ENCODE measurements at regions not wholly inside any gene's neighbourhood (a gene's known extent, or its start where the extent isn't known, plus 50 kb on each side); places are given as distances from the start of the nearest gene placed in this dataset.

GRCh38 chr2:116645155-116645554 lies 1169.3 kb upstream of the DDX18 start:
- no peak for DNase-seq

GRCh38 chr2:116668691-116669090 lies 1145.8 kb upstream of the DDX18 start:
- no peak for DNase-seq

- DNase-seq = no peak
Observed at GRCh38 chr2:116669782-116670181, 1144.7 kb upstream of the DDX18 start.

- no peak for DNase-seq
Observed at GRCh38 chr2:116674188-116674587, 1140.3 kb upstream of the DDX18 start.

DNA sequence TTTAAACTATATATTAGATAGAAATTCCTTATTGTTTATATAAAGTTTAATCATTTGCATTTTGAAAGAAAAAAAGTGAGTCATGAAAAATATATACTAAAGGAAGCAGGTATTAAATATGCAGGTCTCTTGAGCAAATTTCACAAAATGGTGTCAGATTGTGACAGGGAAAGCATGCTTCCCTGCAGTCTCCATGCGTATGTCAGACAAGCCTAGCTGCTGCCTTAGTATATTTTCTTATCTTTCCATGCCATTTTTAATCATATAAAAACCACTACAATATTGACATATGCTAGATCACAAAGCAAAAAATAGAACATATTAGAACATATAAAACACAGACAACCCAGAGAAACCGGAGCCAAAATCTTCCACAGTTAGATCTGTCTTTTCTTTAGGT lies 1137.7 kb upstream of the DDX18 start:
- DNase-seq = no peak

GRCh38 chr2:116680256-116680936 lies 1134.1 kb upstream of the DDX18 start:
- DNase-seq = no peak

- DNase-seq = no peak
Observed at GRCh38 chr2:116687371-116687770, 1127.1 kb upstream of the DDX18 start.

DNA sequence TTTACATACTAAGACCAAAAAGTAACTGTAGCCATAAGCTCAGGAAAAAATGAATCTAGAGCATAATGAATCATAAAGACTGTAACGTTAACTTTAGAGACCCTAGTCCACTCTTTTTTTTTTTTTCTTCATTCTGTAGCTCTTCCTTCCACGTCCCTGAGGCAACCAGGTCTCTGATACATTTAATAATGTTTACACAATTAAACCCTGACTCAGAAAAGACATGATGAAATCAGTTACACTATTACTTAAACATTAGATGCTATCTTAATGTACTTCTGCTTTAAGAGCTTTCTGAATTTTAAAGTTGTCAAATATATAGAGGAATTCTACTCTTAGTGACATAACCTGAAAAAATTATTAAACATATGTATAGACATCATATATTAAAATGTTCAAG lies 1121.5 kb upstream of the DDX18 start:
- no peak for DNase-seq

DNA sequence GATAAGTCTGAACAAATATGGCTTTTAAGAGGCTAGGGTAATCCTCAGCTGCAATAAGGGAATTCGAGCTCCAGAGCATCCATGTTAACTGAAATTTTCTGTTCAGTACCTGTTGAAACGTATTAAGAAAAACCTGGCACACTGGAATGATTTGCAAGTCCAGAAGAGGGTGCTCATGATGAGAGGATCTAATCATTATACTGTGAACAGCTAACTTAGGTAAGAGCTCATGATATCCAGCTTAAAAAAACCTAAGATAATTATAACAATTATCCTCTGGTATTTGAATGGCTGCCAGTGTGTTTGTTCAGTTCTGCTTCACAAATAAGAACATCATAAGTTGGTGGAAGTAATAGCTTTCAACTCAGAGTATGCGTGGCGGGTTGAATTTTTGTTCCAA lies 1118.3 kb upstream of the DDX18 start:
- no peak for DNase-seq

DNA sequence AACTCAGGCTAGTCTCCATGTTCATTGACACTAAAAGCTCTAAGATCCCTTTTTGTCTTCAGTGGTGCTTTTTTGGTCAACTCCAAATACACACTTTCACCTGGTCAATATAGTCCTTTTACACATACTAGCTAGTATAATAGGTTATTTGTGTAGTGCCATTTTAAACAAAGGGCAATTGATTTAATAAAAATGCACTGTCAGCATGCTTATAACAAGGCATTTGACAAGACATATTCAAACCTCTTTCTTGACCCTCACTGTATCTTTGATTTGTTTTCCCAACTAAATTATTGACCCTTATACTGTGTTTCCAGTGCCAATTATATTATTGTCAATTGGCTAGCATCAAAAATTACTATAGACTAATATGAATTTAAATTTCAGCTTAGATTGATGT lies 1117.6 kb upstream of the DDX18 start:
- no peak for DNase-seq

DNA sequence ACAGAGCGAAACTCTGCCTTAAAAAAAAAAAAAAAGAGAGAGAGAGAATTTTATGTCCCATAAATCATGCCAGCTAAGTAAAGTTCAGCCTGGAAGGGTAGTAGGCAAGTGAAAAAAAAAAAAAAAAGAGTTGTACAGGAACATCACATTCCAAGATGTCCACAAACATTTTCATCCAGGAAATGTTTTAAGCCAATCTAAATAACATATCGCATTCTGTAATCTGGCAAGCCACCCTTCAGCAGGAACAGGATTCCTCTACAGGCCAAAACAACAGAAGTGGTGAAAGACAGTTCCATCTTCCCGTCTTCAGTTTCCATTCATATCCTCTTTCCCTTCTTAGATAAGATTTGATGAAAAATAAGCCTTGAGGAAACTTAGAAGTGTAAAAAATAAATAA lies 1108.1 kb upstream of the DDX18 start:
- DNase-seq = no peak

DNA sequence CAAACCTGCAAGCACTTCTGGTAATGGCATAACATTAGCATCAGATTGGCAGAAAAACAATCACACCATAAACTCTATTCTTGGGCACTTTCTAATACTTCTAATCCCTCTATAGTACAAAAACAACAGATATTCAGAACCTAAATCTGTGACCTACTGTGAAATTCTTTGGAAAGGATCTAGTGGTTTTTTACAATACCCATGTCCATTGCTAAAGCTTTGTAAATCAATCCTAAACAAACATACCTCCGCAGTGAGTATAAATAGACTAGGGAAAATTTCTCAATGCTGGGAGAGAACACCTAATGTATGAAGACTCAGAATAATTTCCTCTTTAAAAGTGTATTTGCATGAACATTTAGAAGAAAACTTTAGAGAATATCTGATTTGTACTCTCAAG lies 1098.5 kb upstream of the DDX18 start:
- no peak for DNase-seq

- DNase-seq = no peak
Observed at GRCh38 chr2:116716444-116716843, 1098.0 kb upstream of the DDX18 start.

- no peak for DNase-seq
Observed at GRCh38 chr2:116717832-116718231, 1096.7 kb upstream of the DDX18 start.

- no peak for DNase-seq
Observed at GRCh38 chr2:116718451-116718850, 1096.0 kb upstream of the DDX18 start.

DNA sequence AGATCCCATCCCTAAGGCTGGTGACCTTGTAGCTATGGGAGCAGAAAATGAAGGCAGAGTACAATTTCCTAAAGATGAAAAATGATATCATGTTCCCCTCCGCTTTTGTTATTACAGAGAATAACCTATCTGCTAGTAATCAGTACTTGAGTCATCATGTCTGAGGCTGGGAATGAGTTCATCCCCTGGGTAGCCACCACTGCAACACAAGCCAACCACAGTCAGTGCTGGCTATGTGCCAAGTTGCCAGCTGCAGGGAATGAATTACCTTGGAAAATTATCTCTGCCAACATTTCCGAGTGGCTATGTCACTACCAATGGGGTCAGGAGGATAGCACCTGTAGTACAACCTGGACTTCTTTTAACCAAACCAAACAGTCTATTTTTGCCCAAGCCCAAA lies 1094.7 kb upstream of the DDX18 start:
- no peak for DNase-seq

GRCh38 chr2:116724550-116724949 lies 1089.9 kb upstream of the DDX18 start:
- DNase-seq = no peak

- no peak for DNase-seq
Observed at GRCh38 chr2:116732322-116732721, 1082.2 kb upstream of the DDX18 start.

DNA sequence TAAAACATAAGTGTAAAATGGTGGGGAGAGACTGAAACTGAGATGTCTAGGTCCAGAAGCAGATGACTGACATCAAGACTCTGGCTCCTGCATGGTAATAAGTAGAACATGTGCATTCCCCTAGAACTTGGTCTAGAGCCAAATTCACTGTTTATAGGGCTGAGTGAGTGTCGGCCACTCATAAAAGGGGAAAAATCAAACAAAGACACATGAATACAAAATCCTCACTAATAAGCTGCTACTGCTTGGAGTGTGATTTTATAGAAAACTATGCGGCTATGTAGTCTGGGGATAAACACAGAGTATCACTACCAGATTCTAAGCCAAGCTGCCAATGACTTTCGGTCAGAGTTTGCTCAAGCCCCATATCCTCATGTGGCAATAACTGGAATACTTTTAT lies 1080.8 kb upstream of the DDX18 start:
- DNase-seq = no peak

DNA sequence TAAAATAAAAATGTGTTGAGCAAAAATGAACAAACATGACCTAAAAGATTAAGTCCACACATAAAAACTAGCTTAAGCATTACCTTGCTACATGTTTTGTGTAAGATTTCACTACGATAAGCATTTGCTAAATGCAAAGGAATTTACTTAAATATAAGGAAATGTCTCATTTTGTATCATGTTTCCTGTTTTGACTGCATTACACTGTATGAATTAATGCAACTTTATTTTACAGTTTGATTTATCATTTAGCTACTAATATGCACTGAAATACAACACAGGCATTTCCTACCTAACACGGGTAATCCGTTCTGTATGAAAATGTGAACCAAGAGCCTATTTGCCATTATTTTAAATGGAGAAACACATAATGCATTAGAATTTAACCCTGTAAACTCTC lies 1076.5 kb upstream of the DDX18 start:
- DNase-seq = no peak

- DNase-seq = no peak
Observed at GRCh38 chr2:116747103-116747502, 1067.4 kb upstream of the DDX18 start.

GRCh38 chr2:116749994-116750393 lies 1064.5 kb upstream of the DDX18 start:
- DNase-seq = no peak

GRCh38 chr2:116754381-116755101 lies 1060.0 kb upstream of the DDX18 start:
- no peak for DNase-seq

GRCh38 chr2:116761864-116762263 lies 1052.6 kb upstream of the DDX18 start:
- DNase-seq = no peak

DNA sequence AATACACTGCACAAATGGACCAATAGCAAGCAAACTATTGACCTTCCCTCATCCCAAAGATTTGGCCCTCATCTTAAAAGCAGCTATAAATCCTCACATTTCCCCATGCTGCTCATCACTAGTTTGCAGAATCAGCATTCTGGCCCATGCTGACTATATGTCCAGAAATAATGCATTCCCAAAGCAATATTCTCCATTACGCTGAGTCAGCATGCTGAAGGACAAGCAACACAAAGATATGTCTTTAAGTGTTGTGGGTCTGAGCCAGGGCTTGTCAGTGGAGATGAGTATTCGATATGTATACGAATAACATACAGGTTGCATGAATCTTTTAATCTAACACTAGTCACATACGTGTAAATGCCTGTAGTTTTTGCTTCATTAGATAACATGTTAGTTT lies 1045.0 kb upstream of the DDX18 start:
- no peak for DNase-seq
